A673 (cell line): ENCODE measurements at regions not wholly inside any gene's neighbourhood (a gene's known extent, or its start where the extent isn't known, plus 50 kb on each side); places are given as distances from the start of the nearest gene placed in this dataset.

Experiments used
- CTCF ChIP-seq: fragments of 300-800, 200-600 bp; sonication (generic); conservative IDR thresholded peaks from 2 replicates; pipeline ENCODE4 v1.5.1; 2017; ENCODE audit warnings: low read depth, mild to moderate bottlenecking, antibody characterized with exemption, low read length, moderate library complexity, mixed read lengths
- EZH2 ChIP-seq: fragments of 200-600 bp; sonication (generic); IDR thresholded peaks from 2 replicates; pipeline ENCODE4 v1.6.1; 2017; ENCODE audit warnings: borderline replicate concordance, low read depth, mild to moderate bottlenecking, mixed read lengths, antibody characterized with exemption, low read length; ENCODE audit not compliant: poor library complexity, severe bottlenecking

- TF ChIP-seq CTCF (no peak), EZH2 (no peak)
Observed at GRCh38 chr9:73738741-73739530, 587.3 kb downstream of the ANXA1 start.
